HEK293 (cell line): ENCODE measurements at regions not wholly inside any gene's neighbourhood (a gene's known extent, or its start where the extent isn't known, plus 50 kb on each side); places are given as distances from the start of the nearest gene placed in this dataset.

ENCODE experiments used
- CTCF ChIA-PET: fragments of 350-600 bp; formaldehyde crosslinking; extraction: SDS; loops from one replicate; lab custom pipeline; 2021; ENCODE audit warnings: antibody characterized with exemption; lab: Yijun Ruan, JAX
- POLR2A ChIA-PET: fragments of 300-600 bp; formaldehyde crosslinking; extraction: SDS; loops from one replicate; lab custom pipeline; 2020; ENCODE audit warnings: antibody characterized with exemption, inconsistent platforms; lab: Yijun Ruan, JAX
- H3K27ac ChIP-seq: fragments of 200-500 bp; sonication (Bioruptor generic); 2 replicates; pipeline ENCODE4 v1.5.1; 2014; ENCODE audit warnings: low read depth, low read length, control low read depth, inconsistent platforms; ENCODE audit errors: extremely low read depth
- H3K36me3 ChIP-seq, 2 experiments: fragments of 200-500 bp in 1 of 2; sonication (Bioruptor generic) in 1 of 2; 1 replicate in 1 of 2; 2 replicates in 1 of 2; pipeline ENCODE4 v1.5.1; 2014 to 2017; ENCODE audit warnings: inconsistent platforms in 2 of 2, low read length in 2 of 2; ENCODE audit not compliant: control insufficient read depth in 2 of 2, insufficient read depth in 1 of 2
- H3K4me1 ChIP-seq: fragments of 200-500 bp; sonication (Bioruptor generic); 2 replicates; pipeline ENCODE4 v1.5.1; 2014; ENCODE audit warnings: mild to moderate bottlenecking, low read length, inconsistent platforms; ENCODE audit not compliant: control insufficient read depth, insufficient read depth
- H3K4me3 ChIP-seq: 2 replicates; pipeline ENCODE4 v1.5.1; 2011; ENCODE audit warnings: low read depth, mild to moderate bottlenecking, control low read depth, low read length, moderate library complexity
- H3K9me3 ChIP-seq: fragments of 200-500 bp; sonication (Bioruptor generic); 2 replicates; pipeline ENCODE4 v1.5.1; 2014; ENCODE audit warnings: low read depth, low read length, inconsistent platforms; ENCODE audit not compliant: control insufficient read depth, insufficient read depth
- GLIS1 ChIP-seq: fragments of 450-650 bp; formaldehyde crosslinking; IDR thresholded peaks from 2 replicates; pipeline ENCODE4 v1.5.1; 2016; ENCODE audit warnings: missing biosample characterization, missing genetic modification characterization
- OSR2 ChIP-seq: fragments of 450-650 bp; formaldehyde crosslinking; IDR thresholded peaks from 2 replicates; pipeline ENCODE4 v1.5.1; 2016; ENCODE audit warnings: missing biosample characterization, missing genetic modification characterization
- OVOL3 ChIP-seq: fragments of 450-650 bp; formaldehyde crosslinking; IDR thresholded peaks from 2 replicates; pipeline ENCODE4 v1.5.1; 2016; ENCODE audit warnings: missing biosample characterization, missing genetic modification characterization
- PRDM2 ChIP-seq: fragments of 450-650 bp; formaldehyde crosslinking; IDR thresholded peaks from 2 replicates; pipeline ENCODE4 v1.5.1; 2016; ENCODE audit warnings: missing biosample characterization, missing genetic modification characterization, borderline replicate concordance
- SETDB1 ChIP-seq: IDR thresholded peaks from one replicate; pipeline ENCODE4 v1.6.1; 2017; ENCODE audit warnings: mild to moderate bottlenecking, low read length, moderate library complexity, mixed read lengths; ENCODE audit not compliant: insufficient read length
- TRIM28 ChIP-seq: IDR thresholded peaks from 2 replicates; pipeline ENCODE4 v1.6.1; 2011; ENCODE audit warnings: low read length, control low read depth, borderline replicate concordance
- ZBTB1 ChIP-seq: fragments of 450-650 bp; formaldehyde crosslinking; IDR thresholded peaks from 2 replicates; pipeline ENCODE4 v1.5.1; 2016; ENCODE audit warnings: missing biosample characterization, missing genetic modification characterization
- ZBTB17 ChIP-seq: fragments of 450-650 bp; formaldehyde crosslinking; IDR thresholded peaks from 2 replicates; pipeline ENCODE4 v1.5.1; 2016; ENCODE audit warnings: missing biosample characterization, missing genetic modification characterization
- ZFP37 ChIP-seq: fragments of 450-650 bp; formaldehyde crosslinking; IDR thresholded peaks from 2 replicates; pipeline ENCODE4 v1.5.1; 2016; ENCODE audit warnings: missing biosample characterization, missing genetic modification characterization
- ZNF138 ChIP-seq: fragments of 450-650 bp; formaldehyde crosslinking; IDR thresholded peaks from 2 replicates; pipeline ENCODE4 v1.5.1; 2016; ENCODE audit warnings: missing biosample characterization, missing genetic modification characterization, borderline replicate concordance
- ZNF157 ChIP-seq: fragments of 450-650 bp; formaldehyde crosslinking; IDR thresholded peaks from 2 replicates; pipeline ENCODE4 v1.5.1; 2016; ENCODE audit warnings: missing biosample characterization, missing genetic modification characterization
- ZNF175 ChIP-seq: fragments of 450-650 bp; formaldehyde crosslinking; IDR thresholded peaks from 2 replicates; pipeline ENCODE4 v1.5.1; 2016; ENCODE audit warnings: missing biosample characterization, missing genetic modification characterization
- ZNF211 ChIP-seq: fragments of 450-650 bp; formaldehyde crosslinking; IDR thresholded peaks from 2 replicates; pipeline ENCODE4 v1.5.1; 2016; ENCODE audit warnings: low read depth, missing biosample characterization, missing genetic modification characterization
- ZNF214 ChIP-seq: fragments of 450-650 bp; formaldehyde crosslinking; IDR thresholded peaks from 2 replicates; pipeline ENCODE4 v1.5.1; 2017; ENCODE audit warnings: missing biosample characterization, mild to moderate bottlenecking, missing genetic modification characterization, borderline replicate concordance
- ZNF280D ChIP-seq: fragments of 450-650 bp; formaldehyde crosslinking; IDR thresholded peaks from 2 replicates; pipeline ENCODE4 v1.5.1; 2016; ENCODE audit warnings: missing biosample characterization, missing genetic modification characterization
- ZNF335 ChIP-seq: fragments of 450-650 bp; formaldehyde crosslinking; conservative IDR thresholded peaks from 2 replicates; pipeline ENCODE4 v1.5.1; 2016; ENCODE audit warnings: missing biosample characterization, missing genetic modification characterization
- ZNF416 ChIP-seq: fragments of 450-650 bp; formaldehyde crosslinking; IDR thresholded peaks from 2 replicates; pipeline ENCODE4 v1.5.1; 2016; ENCODE audit warnings: missing biosample characterization, missing genetic modification characterization
- ZNF433 ChIP-seq: fragments of 450-650 bp; formaldehyde crosslinking; IDR thresholded peaks from 2 replicates; pipeline ENCODE4 v1.5.1; 2016; ENCODE audit warnings: missing biosample characterization, missing genetic modification characterization, low read depth
- ZNF529 ChIP-seq: fragments of 450-650 bp; formaldehyde crosslinking; IDR thresholded peaks from 2 replicates; pipeline ENCODE4 v1.5.1; 2017; ENCODE audit warnings: missing genetic modification characterization, missing biosample characterization; ENCODE audit not compliant: insufficient replicate concordance
- ZNF544 ChIP-seq: fragments of 450-650 bp; formaldehyde crosslinking; IDR thresholded peaks from 2 replicates; pipeline ENCODE4 v1.5.0; 2017; ENCODE audit warnings: missing biosample characterization, missing genetic modification characterization
- ZNF549 ChIP-seq: fragments of 450-650 bp; IDR thresholded peaks from 2 replicates; pipeline ENCODE4 v1.5.1; 2018; ENCODE audit warnings: missing biosample characterization, missing genetic modification characterization, mild to moderate bottlenecking, inconsistent platforms, moderate library complexity
- ZNF558 ChIP-seq: fragments of 450-650 bp; formaldehyde crosslinking; IDR thresholded peaks from 2 replicates; pipeline ENCODE4 v1.5.1; 2016; ENCODE audit warnings: missing biosample characterization, missing genetic modification characterization
- ZNF561 ChIP-seq: fragments of 450-650 bp; IDR thresholded peaks from 2 replicates; pipeline ENCODE4 v1.5.1; 2018; ENCODE audit warnings: missing biosample characterization, missing genetic modification characterization, borderline replicate concordance
- ZNF626 ChIP-seq: fragments of 450-650 bp; sonication (Bioruptor Pico); formaldehyde crosslinking; IDR thresholded peaks from 2 replicates; pipeline ENCODE4 v1.5.1; 2018; ENCODE audit warnings: missing biosample characterization, missing genetic modification characterization, inconsistent platforms
- ZNF843 ChIP-seq: fragments of 450-650 bp; formaldehyde crosslinking; IDR thresholded peaks from 2 replicates; pipeline ENCODE4 v1.5.1; 2016; ENCODE audit warnings: missing biosample characterization, missing genetic modification characterization
- ZSCAN23 ChIP-seq: fragments of 450-650 bp; formaldehyde crosslinking; IDR thresholded peaks from 2 replicates; pipeline ENCODE4 v1.5.1; 2016; ENCODE audit warnings: missing biosample characterization, missing genetic modification characterization

GRCh38 chr12:105626653-105627052 lies 296.2 kb downstream of the C12orf75 start (continued):
- no peak for TF ChIP-seq ZNF544
- no peak for TF ChIP-seq ZNF416 (tag by site-specific recombination)
- no peak for TF ChIP-seq ZNF335 (tag by site-specific recombination)
- TF ChIP-seq ZBTB1 (tag by site-specific recombination), result no peak
- TF ChIP-seq ZNF433, result no peak
- TF ChIP-seq ZNF214 (tag by site-specific recombination), result no peak
- TF ChIP-seq PRDM2 (tag by site-specific recombination), result no peak

- Histone ChIP-seq H3K4me1 (no peaks in the 10 kb centered on the region), H3K27ac (no peak overlapping the region), H3K4me3 (no peak overlapping the region), H3K9me3 (peaks cover 2% of the 10 kb centered on the region; the same call in 1 of the 2 replicates), H3K36me3 (no peaks in the 10 kb centered on the region)
- POLR2A ChIA-PET, result no interaction called here
- TF ChIP-seq ZNF626, result peak; percentile 88
- no peak for TF ChIP-seq ZNF138 (tag by site-specific recombination)
- TF ChIP-seq ZNF843 (tag by site-specific recombination), result no peak
- TF ChIP-seq ZFP37 (tag by site-specific recombination), result no peak
- no peak for TF ChIP-seq ZNF175 (tag by site-specific recombination)
- TF ChIP-seq ZNF558, result peak; percentile 55; the same call in 1 of the 2 replicates
- no peak for TF ChIP-seq GLIS1 (tag by site-specific recombination)
- peak; percentile 84; the same call in 1 of the 2 replicates for TF ChIP-seq TRIM28
- TF ChIP-seq ZBTB17, result no peak
- no peak for TF ChIP-seq ZNF157 (tag by site-specific recombination)
- TF ChIP-seq ZNF561 (tag by site-specific recombination), result no peak
- TF ChIP-seq SETDB1, result peak; percentile 94
- TF ChIP-seq ZNF549 (tag by site-specific recombination), result peak; percentile 47; the same call in 1 of the 2 replicates
- no peak for TF ChIP-seq ZNF211
- no peak for TF ChIP-seq OSR2 (tag by site-specific recombination)
- TF ChIP-seq ZSCAN23 (tag by site-specific recombination), result no peak
- TF ChIP-seq OVOL3 (tag by site-specific recombination), result no peak
- TF ChIP-seq ZNF529, result peak; percentile 56
- 0 out of 2 replicates have a peak, but pooled peaks have one; percentile 19 for TF ChIP-seq ZNF280D
- CTCF ChIA-PET, result no interaction called here
These were observed 307.0 kb downstream of the C12orf75 start for GRCh38 chr12:105637470-105637869.
